ENCODE measurements at regions not wholly inside any gene's neighbourhood (a gene's known extent, or its start where the extent isn't known, plus 50 kb on each side); places are given as distances from the start of the nearest gene placed in this dataset.

GRCh38 chr6:71375676-71376075, 87.1 kb downstream of the OGFRL1 start:
- no peak for TF ChIP-seq CTCF (conservative IDR thresholded peaks at IDR 0.05)
- Histone ChIP-seq H4K20me1 (ENCODE audit: control insufficient read depth, insufficient read depth, insufficient read length) (no peaks in the 10 kb centered on the region), H2AFZ (ENCODE audit: low read length) (no peak overlapping the region), H3K9ac (ENCODE audit: extremely low read depth, insufficient read length, low read length) (no peak overlapping the region), H2BK12ac (ENCODE audit: insufficient read length, low read depth, low read length) (no peak overlapping the region), H2BK15ac (ENCODE audit: low read depth, low read length) (no peak overlapping the region), H3T11ph (ENCODE audit: low read length) (no peak overlapping the region), H2BK120ac (ENCODE audit: low read depth, low read length, poor library complexity, severe bottlenecking) (no peak overlapping the region), H3K56ac (ENCODE audit: insufficient read length, low read depth, low read length) (no peak overlapping the region), H2AK5ac (ENCODE audit: insufficient read length, low read length) (no peak overlapping the region), H3K79me2 (ENCODE audit: insufficient read depth, low read length) (no peaks in the 10 kb centered on the region), H3K18ac (ENCODE audit: insufficient read length, low read depth, low read length) (no peak overlapping the region), H4K91ac (ENCODE audit: insufficient read length, low read depth, low read length) (no peak overlapping the region), H4K8ac (replicated peaks; ENCODE audit: insufficient read length, low read depth, low read length) (no peak overlapping the region), H3K27ac (ENCODE audit: insufficient read length, low read depth, low read length) (no peak overlapping the region), H3K23ac (ENCODE audit: insufficient read length, low read depth, low read length) (no peak overlapping the region), H2BK5ac (ENCODE audit: insufficient read length, low read length) (no peak overlapping the region), H3K9me3 (ENCODE audit: control insufficient read depth, low read depth, low read length) (no peaks in the 10 kb centered on the region), H3K14ac (ENCODE audit: insufficient read depth, low read length) (no peak overlapping the region), H3K4me1 (ENCODE audit: insufficient read depth, low read length) (no peaks in the 10 kb centered on the region), H3K4ac (ENCODE audit: low read depth, low read length) (no peak overlapping the region), H2BK20ac (ENCODE audit: low read depth, low read length, poor library complexity, severe bottlenecking) (no peak overlapping the region), H3K23me2 (ENCODE audit: insufficient read length, low read depth, low read length, poor library complexity, severe bottlenecking) (no peaks in the 10 kb centered on the region), H3K79me1 (ENCODE audit: insufficient read depth, low read depth, low read length, poor library complexity, severe bottlenecking) (no peaks in the 10 kb centered on the region), H3K27me3 (ENCODE audit: insufficient read depth, low read length) (no peaks in the 10 kb centered on the region), H3K4me2 (ENCODE audit: insufficient read depth, insufficient read length, low read length) (no peak overlapping the region), H4K5ac (ENCODE audit: insufficient read length, low read depth, low read length) (no peak overlapping the region)
- no peaks in the 10 kb centered on the region for H3K4me1 Mint-ChIP-seq
- H3K4me3 Mint-ChIP-seq, result no peak overlapping the region
- peaks cover 2 to 3% of the 10 kb centered on the region in 2 experiments; a peak in 1 of 5 replicates for H3K9me3 Mint-ChIP-seq
- no peak overlapping the region for H3K27ac Mint-ChIP-seq
- H3K36me3 Mint-ChIP-seq (ENCODE audit: insufficient read depth in 1 of 3, low read depth in 3 of 3), result peaks cover 0 to 5% (median 0%) of the 10 kb centered on the region in 3 experiments; a peak in 2 of 7 replicates
- whole genome bisulfite sequencing (ENCODE audit: extremely low coverage, insufficient read length, low lambda C conversion rate), result no CpG with 5 or more reads among the region's 1 CpG
- H3K27me3 Mint-ChIP-seq (ENCODE audit: low read depth), result no peaks in the 10 kb centered on the region
- no peak for DNase-seq
